H9 (cell line): ENCODE measurements at regions not wholly inside any gene's neighbourhood (a gene's known extent, or its start where the extent isn't known, plus 50 kb on each side); places are given as distances from the start of the nearest gene placed in this dataset.

ENCODE experiments used
- DNase-seq: peaks from one replicate; pipeline ENCODE4 v3.0.0-alpha.2; 2017
- H2AFZ ChIP-seq: one replicate; pipeline ENCODE4 v1.6.1; 2013; ENCODE audit warnings: mild to moderate bottlenecking, low read length, control low read depth, moderate library complexity
- H2AK5ac ChIP-seq: 2 replicates; pipeline ENCODE4 v1.6.1; 2013; ENCODE audit warnings: low read length, control low read depth, mixed read lengths; ENCODE audit not compliant: insufficient read length
- H2BK120ac ChIP-seq: one replicate; pipeline ENCODE4 v1.6.1; 2013; ENCODE audit warnings: low read depth, mild to moderate bottlenecking, low read length, control low read depth, inconsistent platforms; ENCODE audit not compliant: poor library complexity, severe bottlenecking
- H2BK12ac ChIP-seq: 2 replicates; pipeline ENCODE4 v1.6.1; 2013; ENCODE audit warnings: low read length, control low read depth, mixed read lengths, low read depth; ENCODE audit not compliant: insufficient read length
- H2BK15ac ChIP-seq: 2 replicates; pipeline ENCODE4 v1.6.1; 2013; ENCODE audit warnings: low read depth, low read length, control low read depth
- H2BK20ac ChIP-seq: one replicate; pipeline ENCODE4 v1.6.1; 2013; ENCODE audit warnings: low read depth, mild to moderate bottlenecking, low read length, control low read depth, inconsistent platforms; ENCODE audit not compliant: poor library complexity, severe bottlenecking
- H2BK5ac ChIP-seq: 2 replicates; pipeline ENCODE4 v1.6.1; 2013; ENCODE audit warnings: low read length, control low read depth, mixed read lengths; ENCODE audit not compliant: insufficient read length
- H3K14ac ChIP-seq: 2 replicates; pipeline ENCODE4 v1.6.1; 2013; ENCODE audit warnings: low read length, control low read depth; ENCODE audit not compliant: insufficient read depth
- H3K18ac ChIP-seq: 2 replicates; pipeline ENCODE4 v1.6.1; 2013; ENCODE audit warnings: low read depth, mild to moderate bottlenecking, mixed read lengths, low read length, control low read depth; ENCODE audit not compliant: insufficient read length
- H3K23ac ChIP-seq: 2 replicates; pipeline ENCODE4 v1.6.1; 2013; ENCODE audit warnings: low read length, control low read depth, mixed read lengths, low read depth; ENCODE audit not compliant: insufficient read length
- H3K23me2 ChIP-seq: 2 replicates; pipeline ENCODE4 v1.6.1; 2013; ENCODE audit warnings: low read depth, mild to moderate bottlenecking, mixed read lengths, low read length, control low read depth; ENCODE audit not compliant: insufficient read length, poor library complexity, severe bottlenecking
- H3K27ac ChIP-seq: 2 replicates; pipeline ENCODE4 v1.5.1; 2013; ENCODE audit warnings: low read length, control low read depth, mixed read lengths, low read depth; ENCODE audit not compliant: insufficient read length
- H3K27me3 ChIP-seq: 2 replicates; pipeline ENCODE4 v1.6.1; 2013; ENCODE audit warnings: low read length, control low read depth, inconsistent platforms; ENCODE audit not compliant: insufficient read depth
- H3K4ac ChIP-seq: 2 replicates; pipeline ENCODE4 v1.6.1; 2013; ENCODE audit warnings: low read depth, mild to moderate bottlenecking, control low read depth, inconsistent platforms, low read length, moderate library complexity
- H3K4me1 ChIP-seq: 2 replicates; pipeline ENCODE4 v1.6.1; 2013; ENCODE audit warnings: low read length, control low read depth, inconsistent platforms; ENCODE audit not compliant: insufficient read depth
- H3K4me2 ChIP-seq: 2 replicates; pipeline ENCODE4 v1.6.1; 2013; ENCODE audit warnings: low read length, control low read depth, mixed read lengths; ENCODE audit not compliant: insufficient read length, insufficient read depth
- H3K56ac ChIP-seq: 2 replicates; pipeline ENCODE4 v1.6.1; 2013; ENCODE audit warnings: low read depth, mild to moderate bottlenecking, mixed read lengths, low read length, control low read depth; ENCODE audit not compliant: insufficient read length
- H3K79me1 ChIP-seq: 2 replicates; pipeline ENCODE4 v1.6.1; 2013; ENCODE audit warnings: low read depth, mild to moderate bottlenecking, moderate library complexity, low read length, control low read depth, inconsistent platforms; ENCODE audit not compliant: insufficient read depth, poor library complexity, severe bottlenecking
- H3K79me2 ChIP-seq: 2 replicates; pipeline ENCODE4 v1.6.1; 2013; ENCODE audit warnings: low read length, control low read depth, inconsistent platforms; ENCODE audit not compliant: insufficient read depth
- H3K9ac ChIP-seq: 2 replicates; pipeline ENCODE4 v1.6.1; 2013; ENCODE audit warnings: low read length, control low read depth, mixed read lengths; ENCODE audit not compliant: insufficient read length; ENCODE audit errors: extremely low read depth
- H3K9me3 ChIP-seq: one replicate; pipeline ENCODE4 v1.6.1; 2013; ENCODE audit warnings: low read depth, low read length, inconsistent platforms; ENCODE audit not compliant: control insufficient read depth
- H3T11ph ChIP-seq: one replicate; pipeline ENCODE4 v1.6.1; 2013; ENCODE audit warnings: mild to moderate bottlenecking, low read length, control low read depth, inconsistent platforms
- H4K20me1 ChIP-seq: one replicate; pipeline ENCODE4 v1.6.1; 2013; ENCODE audit not compliant: control insufficient read depth, insufficient read length, insufficient read depth
- H4K5ac ChIP-seq: 2 replicates; pipeline ENCODE4 v1.6.1; 2013; ENCODE audit warnings: low read depth, mild to moderate bottlenecking, mixed read lengths, low read length, control low read depth; ENCODE audit not compliant: insufficient read length
- H4K8ac ChIP-seq: replicated peaks from 2 replicates; pipeline ENCODE4 v1.6.1; 2013; ENCODE audit warnings: low read length, control low read depth, mixed read lengths, low read depth; ENCODE audit not compliant: insufficient read length
- H4K91ac ChIP-seq: 2 replicates; pipeline ENCODE4 v1.6.1; 2013; ENCODE audit warnings: low read depth, mild to moderate bottlenecking, moderate library complexity, mixed read lengths, low read length, control low read depth; ENCODE audit not compliant: insufficient read length
- H3K27ac Mint-ChIP-seq, 3 experiments: 2 replicates in 2 of 3; 3 replicates in 1 of 3; pipeline ENCODE4 v1.8.0; 2020 to 2021; ENCODE audit warnings: mixed read lengths in 3 of 3, mild to moderate bottlenecking in 1 of 3, moderate library complexity in 1 of 3
- H3K27me3 Mint-ChIP-seq: 2 replicates; pipeline ENCODE4 v1.8.0; 2021; ENCODE audit warnings: low read depth, mild to moderate bottlenecking, moderate library complexity, mixed read lengths
- H3K36me3 Mint-ChIP-seq, 3 experiments: 2 replicates in 2 of 3; 3 replicates in 1 of 3; pipeline ENCODE4 v1.8.0; 2020 to 2021; ENCODE audit warnings: low read depth in 3 of 3, mixed read lengths in 3 of 3; ENCODE audit not compliant: insufficient read depth in 1 of 3
- H3K4me1 Mint-ChIP-seq, 2 experiments: 2 replicates each; pipeline ENCODE4 v1.8.0; 2020; ENCODE audit warnings: mixed read lengths in 2 of 2
- H3K4me3 Mint-ChIP-seq, 2 experiments: 2 replicates in 1 of 2; 3 replicates in 1 of 2; pipeline ENCODE4 v1.8.0; 2020 to 2021; ENCODE audit warnings: mild to moderate bottlenecking in 2 of 2, mixed read lengths in 2 of 2, moderate library complexity in 1 of 2
- H3K9me3 Mint-ChIP-seq, 2 experiments: 2 replicates in 1 of 2; 3 replicates in 1 of 2; pipeline ENCODE4 v1.8.0; 2020; ENCODE audit warnings: mild to moderate bottlenecking in 2 of 2, mixed read lengths in 2 of 2, moderate library complexity in 1 of 2
- WGBS: extraction: QIAGEN DNeasy Blood & Tissue Kit; methylation state at CpG from one replicate; pipeline ENCODE4 v1.1.7; 2013; ENCODE audit warnings: missing lambda C conversion rate, low lambda C conversion rate, mixed read lengths; ENCODE audit not compliant: insufficient read length; ENCODE audit errors: extremely low coverage; 5-methylcytosine and 5-hydroxymethylcytosine counted together
- TF ChIP-seq, protein P1 (sequence below): fragments of 200-600 bp; sonication (generic); conservative IDR thresholded peaks from 3 replicates; pipeline ENCODE4 v1.8.0; 2021; ENCODE audit warnings: antibody characterized with exemption, mild to moderate bottlenecking

DNA sequence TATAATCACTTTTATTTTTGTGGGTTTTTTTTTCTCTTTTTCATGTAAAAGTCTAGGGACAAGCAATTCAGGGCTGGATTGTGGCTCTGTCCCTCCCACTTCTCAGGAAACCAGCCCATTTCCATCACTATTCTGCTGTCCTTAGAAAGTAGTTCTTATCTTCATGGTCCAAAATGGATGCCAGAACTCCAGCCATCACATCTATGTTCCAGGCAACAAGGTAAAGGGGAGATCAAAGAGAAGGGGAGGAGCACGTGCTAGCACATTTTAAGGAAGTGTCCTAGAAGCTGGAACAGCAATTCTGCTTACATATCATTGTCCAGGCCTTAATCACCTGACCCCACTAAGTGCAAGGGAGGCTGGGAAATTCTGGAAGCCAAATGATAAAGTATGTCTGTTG is 181.1 kb upstream of the C2CD4B start:
- Histone ChIP-seq H3K56ac (no peak overlapping the region), H3K23ac (no peak overlapping the region), H3K27ac (no peak overlapping the region), H3K27me3 (no peaks in the 10 kb centered on the region), H3K79me1 (no peaks in the 10 kb centered on the region), H4K5ac (no peak overlapping the region), H4K91ac (no peak overlapping the region), H3K4ac (no peak overlapping the region), H2BK15ac (no peak overlapping the region), H4K20me1 (no peaks in the 10 kb centered on the region), H2BK12ac (no peak overlapping the region), H3K79me2 (no peaks in the 10 kb centered on the region), H2AFZ (no peak overlapping the region), H2AK5ac (no peak overlapping the region), H3K14ac (no peak overlapping the region), H2BK20ac (no peak overlapping the region), H3K4me1 (no peaks in the 10 kb centered on the region), H2BK120ac (no peak overlapping the region), H4K8ac (no peak overlapping the region), H3K9me3 (no peaks in the 10 kb centered on the region), H3T11ph (no peak overlapping the region), H2BK5ac (no peak overlapping the region), H3K9ac (no peak overlapping the region), H3K4me2 (no peak overlapping the region), H3K18ac (no peak overlapping the region), H3K23me2 (no peaks in the 10 kb centered on the region)
- no peak overlapping the region for H3K4me3 Mint-ChIP-seq
- H3K36me3 Mint-ChIP-seq = 0 out of 7 replicates have a peak, but pooled peaks cover 0 to 2% (median 0%) of the 10 kb centered on the region in 3 experiments
- no peaks in the 10 kb centered on the region for H3K9me3 Mint-ChIP-seq
- WGBS = no CpG with 5 or more reads among the region's 1 CpG
- H3K27ac Mint-ChIP-seq = no peak overlapping the region
- H3K27me3 Mint-ChIP-seq = no peaks in the 10 kb centered on the region; the same call in 1 of the 2 replicates
- TF ChIP-seq, protein P1, sequence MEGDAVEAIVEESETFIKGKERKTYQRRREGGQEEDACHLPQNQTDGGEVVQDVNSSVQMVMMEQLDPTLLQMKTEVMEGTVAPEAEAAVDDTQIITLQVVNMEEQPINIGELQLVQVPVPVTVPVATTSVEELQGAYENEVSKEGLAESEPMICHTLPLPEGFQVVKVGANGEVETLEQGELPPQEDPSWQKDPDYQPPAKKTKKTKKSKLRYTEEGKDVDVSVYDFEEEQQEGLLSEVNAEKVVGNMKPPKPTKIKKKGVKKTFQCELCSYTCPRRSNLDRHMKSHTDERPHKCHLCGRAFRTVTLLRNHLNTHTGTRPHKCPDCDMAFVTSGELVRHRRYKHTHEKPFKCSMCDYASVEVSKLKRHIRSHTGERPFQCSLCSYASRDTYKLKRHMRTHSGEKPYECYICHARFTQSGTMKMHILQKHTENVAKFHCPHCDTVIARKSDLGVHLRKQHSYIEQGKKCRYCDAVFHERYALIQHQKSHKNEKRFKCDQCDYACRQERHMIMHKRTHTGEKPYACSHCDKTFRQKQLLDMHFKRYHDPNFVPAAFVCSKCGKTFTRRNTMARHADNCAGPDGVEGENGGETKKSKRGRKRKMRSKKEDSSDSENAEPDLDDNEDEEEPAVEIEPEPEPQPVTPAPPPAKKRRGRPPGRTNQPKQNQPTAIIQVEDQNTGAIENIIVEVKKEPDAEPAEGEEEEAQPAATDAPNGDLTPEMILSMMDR = no peak
- H3K4me1 Mint-ChIP-seq = peaks cover 5 to 7% of the 10 kb centered on the region in 2 experiments
- DNase-seq = no peak
